ENCODE measurements at regions not wholly inside any gene's neighbourhood (a gene's known extent, or its start where the extent isn't known, plus 50 kb on each side); places are given as distances from the start of the nearest gene placed in this dataset.
A peak's percentile ranks its signal among the peaks of the same experiment; 100 is the strongest.

DNA sequence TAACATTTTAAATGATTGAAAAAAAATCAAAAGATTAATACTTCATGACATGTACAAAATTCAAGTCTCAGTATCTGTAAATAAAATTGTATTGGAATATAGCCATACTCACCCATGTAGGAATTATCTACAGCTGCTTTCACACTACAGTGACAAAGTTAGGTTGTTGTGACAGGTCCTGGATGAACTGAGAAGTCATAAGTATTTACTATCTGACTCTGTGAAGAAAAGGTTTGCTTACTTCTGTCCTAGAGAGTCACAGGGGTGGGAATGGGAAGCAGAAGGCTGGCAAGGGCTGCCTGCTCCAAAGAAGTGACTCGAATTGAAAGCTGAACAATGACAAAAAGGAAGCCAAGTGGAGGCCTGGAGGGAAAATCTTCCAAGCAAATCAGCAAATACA lies 155.2 kb downstream of the SLC30A10 start:
- no peak for DNase-seq (ENCODE audit: low spot score)

DNA sequence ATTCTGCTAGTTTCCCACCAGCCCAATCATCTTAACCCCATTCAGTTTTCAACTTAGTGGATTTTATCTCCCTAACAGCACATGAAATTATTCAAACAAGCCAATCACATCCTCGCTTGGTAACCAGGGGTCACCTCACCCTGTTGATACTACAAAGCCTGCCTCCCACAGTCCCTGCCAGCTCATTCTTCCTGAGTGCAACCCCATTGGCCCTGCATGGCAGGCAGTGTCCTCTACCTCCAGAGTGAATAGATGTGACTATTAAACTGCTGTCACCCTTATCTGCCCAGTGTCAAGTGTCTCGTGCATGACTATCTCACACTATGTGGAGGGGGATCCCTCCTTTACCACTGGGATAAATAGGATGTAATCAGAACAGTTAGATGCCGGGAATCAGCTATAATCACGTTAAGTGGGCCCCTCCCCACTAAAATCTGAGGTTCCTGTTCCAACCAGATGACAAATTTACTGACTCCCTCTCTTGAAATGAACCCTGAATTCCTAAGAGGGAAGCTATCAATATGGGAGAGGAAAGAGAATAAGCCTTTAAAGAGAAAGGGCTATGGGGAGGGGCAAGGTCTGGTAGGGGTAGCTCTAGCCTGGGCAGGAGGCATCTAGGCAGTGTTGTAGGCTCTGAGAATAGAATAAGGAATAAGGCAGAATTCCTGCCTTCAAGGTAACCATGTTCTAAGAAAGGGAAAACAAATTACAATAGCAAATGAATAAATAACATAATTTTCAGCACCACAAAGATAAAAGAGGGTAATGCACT lies 155.9 kb downstream of the SLC30A10 start:
- DNase-seq (ENCODE audit: low spot score) = no peak

GRCh38 chr1:219771080-219771479 lies 157.3 kb downstream of the SLC30A10 start:
- DNase-seq (ENCODE audit: low spot score) = peak; percentile 24

DNA sequence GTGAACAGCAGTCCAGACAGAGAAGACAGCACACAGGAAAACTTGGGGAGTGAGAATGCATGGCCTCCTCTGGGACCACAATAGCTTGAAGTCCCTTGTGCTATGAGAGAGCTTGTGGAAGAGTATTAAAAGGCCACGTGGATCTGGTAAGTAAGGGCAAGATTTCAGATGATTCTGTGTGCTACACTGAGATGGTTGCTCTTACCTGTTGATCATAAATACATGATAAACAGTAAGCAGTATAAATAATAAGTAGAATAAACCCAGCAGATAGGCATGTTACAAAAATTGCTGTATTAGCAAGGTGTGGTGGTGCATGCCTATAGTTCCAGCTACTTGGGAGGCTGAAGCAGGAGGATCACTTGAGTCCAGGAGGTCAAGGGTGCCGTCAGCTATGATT lies 150.4 kb upstream of the ZC3H11B start:
- no peak for DNase-seq (ENCODE audit: low spot score)

GRCh38 chr1:219761208-219761860 lies 148.4 kb upstream of the ZC3H11B start:
- DNase-seq (ENCODE audit: low spot score) = no peak

DNA sequence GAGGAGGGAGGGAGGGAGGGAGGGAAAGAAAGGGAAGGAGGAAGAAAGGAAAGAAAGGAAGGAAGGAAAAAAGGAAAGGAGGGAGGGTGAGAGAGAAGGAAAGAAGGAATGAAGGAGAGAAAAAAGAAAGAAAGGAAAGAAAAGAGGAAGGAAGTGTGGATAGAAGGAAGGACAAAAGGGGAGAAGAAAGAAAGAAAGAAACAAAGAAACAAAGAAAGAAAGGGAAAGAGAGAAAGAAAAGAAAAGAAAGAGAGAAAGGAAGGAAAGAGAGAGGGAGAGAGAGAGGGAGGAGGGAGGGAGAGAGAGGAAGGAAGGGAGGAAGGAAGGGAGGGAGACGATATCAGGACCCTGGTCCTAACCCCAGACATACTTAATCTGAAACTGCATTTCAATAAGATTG lies 146.2 kb upstream of the ZC3H11B start:
- DNase-seq (ENCODE audit: low spot score) = no peak

DNA sequence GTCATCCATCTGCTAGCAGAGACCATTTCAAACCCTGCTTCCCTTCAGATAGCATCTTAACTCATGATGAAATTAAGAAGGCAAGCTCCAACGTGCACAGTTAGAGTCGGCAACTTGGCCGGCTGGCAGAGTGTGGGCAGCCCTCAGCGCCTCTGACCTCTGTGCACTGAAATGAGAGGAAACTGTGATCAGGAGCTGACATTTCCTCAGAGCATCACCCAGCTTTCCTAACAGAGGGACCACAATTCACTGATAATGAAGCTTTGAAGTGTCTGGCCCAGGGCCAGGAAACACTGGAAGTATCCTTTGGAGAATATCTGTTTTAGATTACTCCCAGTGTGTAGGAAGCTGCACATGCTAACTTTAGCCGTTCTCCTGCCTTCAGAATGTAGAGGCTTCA lies 145.0 kb upstream of the ZC3H11B start:
- no peak for DNase-seq (ENCODE audit: low spot score)

DNA sequence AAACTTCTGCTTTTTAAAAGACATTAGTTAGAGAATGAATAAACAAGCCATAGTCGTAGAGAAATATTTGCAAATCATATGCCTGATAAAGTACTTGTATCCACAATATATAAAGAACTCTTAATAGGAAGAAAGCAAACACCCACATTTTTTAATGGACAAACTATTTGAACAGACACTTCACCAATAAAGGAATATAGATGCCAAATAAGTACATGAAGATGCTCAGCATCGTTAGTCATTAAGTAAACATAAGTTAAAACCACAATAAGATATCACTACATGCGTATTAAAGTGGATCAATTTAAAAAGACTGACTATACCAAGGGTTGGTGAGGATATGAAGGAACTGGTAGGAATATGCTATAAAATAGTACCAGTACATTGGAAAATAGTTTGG lies 142.3 kb upstream of the ZC3H11B start:
- no peak for DNase-seq (ENCODE audit: low spot score)

GRCh38 chr1:219754767-219755166 lies 141.9 kb upstream of the ZC3H11B start:
- no peak for DNase-seq (ENCODE audit: low spot score)

GRCh38 chr1:219753914-219754313 lies 141.0 kb upstream of the ZC3H11B start:
- DNase-seq (ENCODE audit: low spot score) = no peak

GRCh38 chr1:219752645-219753044 lies 139.7 kb upstream of the ZC3H11B start:
- DNase-seq (ENCODE audit: low spot score) = no peak

DNA sequence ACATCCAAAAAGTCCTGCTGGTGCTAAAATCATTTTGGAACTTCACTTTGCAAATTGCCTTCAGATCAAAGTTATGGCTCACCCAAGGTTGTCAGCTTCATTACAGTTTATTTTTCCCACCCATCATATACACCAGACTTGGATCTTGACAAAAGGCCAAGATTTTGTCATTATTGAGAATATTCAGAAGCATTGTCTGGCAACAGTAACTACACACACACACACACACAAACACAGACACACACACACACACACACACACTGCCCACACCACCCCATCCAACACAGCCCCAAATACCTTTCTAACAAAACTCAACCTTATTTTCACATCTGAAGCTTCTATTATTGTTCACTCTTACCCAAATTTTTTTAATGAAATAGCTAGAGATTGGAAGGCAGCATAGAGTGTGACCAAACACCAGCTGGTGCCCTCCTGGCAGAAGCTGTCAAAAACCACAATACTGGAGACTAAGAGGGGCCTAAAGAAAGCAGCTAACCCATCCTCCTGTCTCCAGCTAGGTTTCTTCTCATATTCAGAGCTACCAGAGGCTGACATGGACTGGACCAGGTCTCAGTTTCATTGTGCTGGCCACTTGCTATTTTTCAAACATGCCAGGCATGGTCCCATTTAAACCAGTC lies 139.1 kb upstream of the ZC3H11B start:
- no peak for DNase-seq (ENCODE audit: low spot score)

- no peak for DNase-seq (ENCODE audit: low spot score)
Observed at GRCh38 chr1:219749370-219749769, 136.5 kb upstream of the ZC3H11B start.

GRCh38 chr1:219746141-219746540 lies 133.2 kb upstream of the ZC3H11B start:
- DNase-seq (ENCODE audit: low spot score) = no peak

- DNase-seq (ENCODE audit: low spot score) = no peak
Observed at GRCh38 chr1:219744652-219745469, 132.0 kb upstream of the ZC3H11B start.

- DNase-seq (ENCODE audit: low spot score) = no peak
Observed at GRCh38 chr1:219741011-219741970, 128.4 kb upstream of the ZC3H11B start.

DNA sequence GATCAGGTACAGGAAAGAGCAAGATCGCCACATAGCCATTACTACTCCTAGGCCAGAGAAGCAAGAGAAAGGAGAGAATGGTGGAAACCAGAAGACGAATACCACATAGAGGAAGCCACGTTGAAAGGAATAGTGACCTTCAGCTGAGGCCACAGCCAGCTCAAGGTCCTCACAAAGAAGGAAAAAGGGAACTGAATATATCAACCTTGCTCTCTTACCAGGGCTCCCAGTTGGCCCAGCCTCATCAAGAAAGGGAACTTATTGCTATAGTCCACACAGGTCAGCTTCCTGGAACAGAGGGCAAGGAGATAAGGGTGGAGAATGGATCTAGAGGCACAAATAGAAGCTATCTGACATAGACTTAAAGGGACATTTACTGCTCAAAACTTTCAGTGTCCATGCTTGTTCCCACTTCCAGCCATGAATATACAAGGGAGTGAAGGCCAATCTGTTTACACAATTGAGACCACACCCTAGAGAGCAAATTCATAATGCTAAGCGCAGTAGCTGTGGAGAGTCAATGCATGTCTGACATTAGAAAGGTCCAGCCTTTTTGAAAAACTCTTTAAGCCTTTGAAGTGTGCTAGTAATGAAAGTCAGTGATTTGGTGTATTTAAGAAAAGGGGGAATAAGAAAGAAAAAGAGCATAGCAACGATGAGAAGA lies 120.7 kb upstream of the ZC3H11B start:
- no peak for DNase-seq (ENCODE audit: low spot score)

GRCh38 chr1:219732814-219733491 lies 120.0 kb upstream of the ZC3H11B start:
- no peak for DNase-seq (ENCODE audit: low spot score)

DNA sequence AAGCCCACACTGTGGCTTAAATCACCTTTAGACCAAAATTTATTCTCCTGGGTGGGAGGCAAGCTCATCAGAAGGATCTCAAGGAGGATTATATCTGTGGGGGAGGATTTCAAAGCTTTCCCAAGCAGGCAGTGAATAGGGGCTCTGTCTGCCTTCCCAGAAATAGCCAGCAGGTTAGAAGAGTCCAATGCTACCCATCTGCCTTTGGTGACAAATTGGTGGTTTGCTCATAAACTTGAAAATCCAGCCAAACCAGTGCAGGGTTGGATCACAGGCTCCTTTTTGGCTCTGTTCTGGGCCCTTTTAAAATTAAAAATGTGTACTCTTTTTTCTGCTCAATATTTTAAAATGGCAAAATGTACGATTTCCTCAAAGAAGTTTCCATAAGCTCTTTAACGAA lies 118.9 kb upstream of the ZC3H11B start:
- DNase-seq (ENCODE audit: low spot score) = no peak

All from GM03348 (cell line).